ENCODE measurements at regions not wholly inside any gene's neighbourhood (a gene's known extent, or its start where the extent isn't known, plus 50 kb on each side); places are given as distances from the start of the nearest gene placed in this dataset.

GRCh38 chrY:26408671-26409328 lies 786.9 kb downstream of the CDY1 start:
- TF ChIP-seq CTCF (IDR thresholded peaks at IDR 0.05) = no peak
- no peak for TF ChIP-seq POLR2AphosphoS5 (IDR thresholded peaks at IDR 0.05)
- no peak for TF ChIP-seq POLR2A (IDR thresholded peaks at IDR 0.05)

All from sigmoid colon (tissue), 4 donors.